Thyroid gland (tissue), 4 donors: ENCODE measurements at regions not wholly inside any gene's neighbourhood (a gene's known extent, or its start where the extent isn't known, plus 50 kb on each side); places are given as distances from the start of the nearest gene placed in this dataset.

ENCODE experiments used
- CTCF ChIP-seq, 6 experiments: fragments of 200-600 bp in 3 of 6; fragments of 450-650 bp in 3 of 6; sonication (generic) in 3 of 6; IDR thresholded peaks; one replicate each; pipeline ENCODE4 v1.5.1; 2016 to 2019; ENCODE audit warnings: antibody characterized with exemption in 6 of 6, mild to moderate bottlenecking in 2 of 6, inconsistent platforms in 1 of 6, moderate library complexity in 1 of 6
- POLR2A ChIP-seq, 2 donors: fragments of 450-650 bp; IDR thresholded peaks; one replicate each; pipeline ENCODE4 v1.6.1; 2017; ENCODE audit warnings: antibody characterized with exemption in 2 of 2, mild to moderate bottlenecking in 2 of 2, moderate library complexity in 1 of 2

- TF ChIP-seq CTCF (IDR thresholded peaks at IDR 0.05) (no peak), POLR2A (IDR thresholded peaks at IDR 0.05) (no peak)
Measured at GRCh38 chr1:101150266-101150665, 86.6 kb upstream of the S1PR1 start.
